ENCODE measurements at regions not wholly inside any gene's neighbourhood (a gene's known extent, or its start where the extent isn't known, plus 50 kb on each side); places are given as distances from the start of the nearest gene placed in this dataset.

DNA sequence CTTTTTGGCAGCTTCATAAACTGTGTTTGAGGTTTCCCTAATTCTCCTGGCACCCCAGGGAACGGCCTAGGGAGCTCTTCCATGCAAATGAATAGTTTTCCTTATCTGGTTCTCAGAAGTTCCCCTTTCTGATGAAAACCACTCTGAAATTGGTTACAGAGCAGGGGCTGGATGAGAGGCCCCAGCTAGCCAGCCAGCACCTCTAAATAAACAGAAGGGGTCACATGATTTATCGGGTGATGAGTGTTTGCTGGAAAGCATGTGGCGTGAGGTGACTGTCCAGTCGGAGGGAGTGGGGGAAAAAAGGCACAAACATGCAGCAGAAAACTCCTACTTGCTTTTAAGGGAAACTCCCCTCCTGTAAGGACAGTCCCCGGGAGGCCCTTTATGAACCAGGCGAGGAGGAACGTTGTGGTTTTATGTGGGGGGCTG is 261.2 kb upstream of the ANKRD55 start (continued):
- TF ChIP-seq, protein P1, sequence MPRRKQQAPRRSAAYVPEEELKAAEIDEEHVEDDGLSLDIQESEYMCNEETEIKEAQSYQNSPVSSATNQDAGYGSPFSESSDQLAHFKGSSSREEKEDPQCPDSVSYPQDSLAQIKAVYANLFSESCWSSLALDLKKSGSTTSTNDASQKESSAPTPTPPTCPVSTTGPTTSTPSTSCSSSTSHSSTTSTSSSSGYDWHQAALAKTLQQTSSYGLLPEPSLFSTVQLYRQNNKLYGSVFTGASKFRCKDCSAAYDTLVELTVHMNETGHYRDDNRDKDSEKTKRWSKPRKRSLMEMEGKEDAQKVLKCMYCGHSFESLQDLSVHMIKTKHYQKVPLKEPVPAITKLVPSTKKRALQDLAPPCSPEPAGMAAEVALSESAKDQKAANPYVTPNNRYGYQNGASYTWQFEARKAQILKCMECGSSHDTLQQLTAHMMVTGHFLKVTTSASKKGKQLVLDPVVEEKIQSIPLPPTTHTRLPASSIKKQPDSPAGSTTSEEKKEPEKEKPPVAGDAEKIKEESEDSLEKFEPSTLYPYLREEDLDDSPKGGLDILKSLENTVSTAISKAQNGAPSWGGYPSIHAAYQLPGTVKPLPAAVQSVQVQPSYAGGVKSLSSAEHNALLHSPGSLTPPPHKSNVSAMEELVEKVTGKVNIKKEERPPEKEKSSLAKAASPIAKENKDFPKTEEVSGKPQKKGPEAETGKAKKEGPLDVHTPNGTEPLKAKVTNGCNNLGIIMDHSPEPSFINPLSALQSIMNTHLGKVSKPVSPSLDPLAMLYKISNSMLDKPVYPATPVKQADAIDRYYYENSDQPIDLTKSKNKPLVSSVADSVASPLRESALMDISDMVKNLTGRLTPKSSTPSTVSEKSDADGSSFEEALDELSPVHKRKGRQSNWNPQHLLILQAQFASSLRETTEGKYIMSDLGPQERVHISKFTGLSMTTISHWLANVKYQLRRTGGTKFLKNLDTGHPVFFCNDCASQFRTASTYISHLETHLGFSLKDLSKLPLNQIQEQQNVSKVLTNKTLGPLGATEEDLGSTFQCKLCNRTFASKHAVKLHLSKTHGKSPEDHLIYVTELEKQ (CRISPR knock-in tag; IDR thresholded peaks at IDR 0.05) = no peak
- TF ChIP-seq ZBTB17 (CRISPR knock-in tag; IDR thresholded peaks at IDR 0.05) = no peak
- TF ChIP-seq, protein P2, sequence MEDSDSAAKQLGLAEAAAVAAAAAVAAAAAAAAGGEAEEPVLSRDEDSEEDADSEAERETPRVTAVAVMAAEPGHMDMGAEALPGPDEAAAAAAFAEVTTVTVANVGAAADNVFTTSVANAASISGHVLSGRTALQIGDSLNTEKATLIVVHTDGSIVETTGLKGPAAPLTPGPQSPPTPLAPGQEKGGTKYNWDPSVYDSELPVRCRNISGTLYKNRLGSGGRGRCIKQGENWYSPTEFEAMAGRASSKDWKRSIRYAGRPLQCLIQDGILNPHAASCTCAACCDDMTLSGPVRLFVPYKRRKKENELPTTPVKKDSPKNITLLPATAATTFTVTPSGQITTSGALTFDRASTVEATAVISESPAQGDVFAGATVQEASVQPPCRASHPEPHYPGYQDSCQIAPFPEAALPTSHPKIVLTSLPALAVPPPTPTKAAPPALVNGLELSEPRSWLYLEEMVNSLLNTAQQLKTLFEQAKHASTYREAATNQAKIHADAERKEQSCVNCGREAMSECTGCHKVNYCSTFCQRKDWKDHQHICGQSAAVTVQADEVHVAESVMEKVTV (CRISPR knock-in tag; IDR thresholded peaks at IDR 0.05) = no peak
- no peak for TF ChIP-seq RHOXF2B (CRISPR knock-in tag; conservative IDR thresholded peaks at IDR 0.05)
- 0 out of 2 replicates have a peak, but pooled peaks have one; percentile 47 for TF ChIP-seq SMAD3 (CRISPR knock-in tag; conservative IDR thresholded peaks at IDR 0.05)
- TF ChIP-seq ELF2 (CRISPR knock-in tag; IDR thresholded peaks at IDR 0.05) = no peak
- TF ChIP-seq, protein P3, sequence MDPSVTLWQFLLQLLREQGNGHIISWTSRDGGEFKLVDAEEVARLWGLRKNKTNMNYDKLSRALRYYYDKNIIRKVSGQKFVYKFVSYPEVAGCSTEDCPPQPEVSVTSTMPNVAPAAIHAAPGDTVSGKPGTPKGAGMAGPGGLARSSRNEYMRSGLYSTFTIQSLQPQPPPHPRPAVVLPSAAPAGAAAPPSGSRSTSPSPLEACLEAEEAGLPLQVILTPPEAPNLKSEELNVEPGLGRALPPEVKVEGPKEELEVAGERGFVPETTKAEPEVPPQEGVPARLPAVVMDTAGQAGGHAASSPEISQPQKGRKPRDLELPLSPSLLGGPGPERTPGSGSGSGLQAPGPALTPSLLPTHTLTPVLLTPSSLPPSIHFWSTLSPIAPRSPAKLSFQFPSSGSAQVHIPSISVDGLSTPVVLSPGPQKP (CRISPR knock-in tag; IDR thresholded peaks at IDR 0.05) = no peak
- no peak for TF ChIP-seq ZNF134 (CRISPR knock-in tag; conservative IDR thresholded peaks at IDR 0.05)
- TF ChIP-seq SRSF3 (IDR thresholded peaks at IDR 0.05; ENCODE audit: insufficient read depth, low read length) = no peak
- TF ChIP-seq ZFP36 (IDR thresholded peaks at IDR 0.05; ENCODE audit: low read depth, low read length, partially characterized antibody) = no peak
- TF ChIP-seq, protein P4, sequence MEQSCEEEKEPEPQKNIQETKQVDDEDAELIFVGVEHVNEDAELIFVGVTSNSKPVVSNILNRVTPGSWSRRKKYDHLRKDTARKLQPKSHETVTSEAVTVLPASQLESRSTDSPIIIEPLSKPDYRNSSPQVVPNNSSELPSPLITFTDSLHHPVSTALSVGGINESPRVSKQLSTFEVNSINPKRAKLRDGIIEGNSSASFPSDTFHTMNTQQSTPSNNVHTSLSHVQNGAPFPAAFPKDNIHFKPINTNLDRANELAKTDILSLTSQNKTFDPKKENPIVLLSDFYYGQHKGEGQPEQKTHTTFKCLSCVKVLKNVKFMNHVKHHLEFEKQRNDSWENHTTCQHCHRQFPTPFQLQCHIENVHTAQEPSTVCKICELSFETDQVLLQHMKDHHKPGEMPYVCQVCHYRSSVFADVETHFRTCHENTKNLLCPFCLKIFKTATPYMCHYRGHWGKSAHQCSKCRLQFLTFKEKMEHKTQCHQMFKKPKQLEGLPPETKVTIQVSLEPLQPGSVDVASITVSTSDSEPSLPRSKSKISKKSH (CRISPR knock-in tag; IDR thresholded peaks at IDR 0.05) = no peak
- no peak for TF ChIP-seq PHB2 (IDR thresholded peaks at IDR 0.05; ENCODE audit: low read depth)
- no peak for TF ChIP-seq PPARD (CRISPR knock-in tag; IDR thresholded peaks at IDR 0.05)
- TF ChIP-seq, protein P5, sequence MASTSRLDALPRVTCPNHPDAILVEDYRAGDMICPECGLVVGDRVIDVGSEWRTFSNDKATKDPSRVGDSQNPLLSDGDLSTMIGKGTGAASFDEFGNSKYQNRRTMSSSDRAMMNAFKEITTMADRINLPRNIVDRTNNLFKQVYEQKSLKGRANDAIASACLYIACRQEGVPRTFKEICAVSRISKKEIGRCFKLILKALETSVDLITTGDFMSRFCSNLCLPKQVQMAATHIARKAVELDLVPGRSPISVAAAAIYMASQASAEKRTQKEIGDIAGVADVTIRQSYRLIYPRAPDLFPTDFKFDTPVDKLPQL (IDR thresholded peaks at IDR 0.05; ENCODE audit: extremely low read depth, insufficient read length) = no peak
- no peak for TF ChIP-seq GATAD2A (IDR thresholded peaks at IDR 0.05)
- no peak for TF ChIP-seq ILK (tag; IDR thresholded peaks at IDR 0.05; ENCODE audit: borderline replicate concordance, low read depth)
- TF ChIP-seq ZNF444 (CRISPR knock-in tag; IDR thresholded peaks at IDR 0.05) = no peak
- peak; percentile 41; the same call in 1 of the 2 replicates for TF ChIP-seq MEF2D (tag; conservative IDR thresholded peaks at IDR 0.05; ENCODE audit: low read depth)
- TF ChIP-seq, protein P6, sequence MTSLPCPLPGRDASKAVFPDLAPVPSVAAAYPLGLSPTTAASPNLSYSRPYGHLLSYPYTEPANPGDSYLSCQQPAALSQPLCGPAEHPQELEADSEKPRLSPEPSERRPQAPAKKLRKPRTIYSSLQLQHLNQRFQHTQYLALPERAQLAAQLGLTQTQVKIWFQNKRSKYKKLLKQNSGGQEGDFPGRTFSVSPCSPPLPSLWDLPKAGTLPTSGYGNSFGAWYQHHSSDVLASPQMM (CRISPR knock-in tag; IDR thresholded peaks at IDR 0.05) = no peak
- TF ChIP-seq ZNF717 (CRISPR knock-in tag; IDR thresholded peaks at IDR 0.05) = no peak

Measured in K562 (cell line).